ENCODE measurements at regions not wholly inside any gene's neighbourhood (a gene's known extent, or its start where the extent isn't known, plus 50 kb on each side); places are given as distances from the start of the nearest gene placed in this dataset.

DNA sequence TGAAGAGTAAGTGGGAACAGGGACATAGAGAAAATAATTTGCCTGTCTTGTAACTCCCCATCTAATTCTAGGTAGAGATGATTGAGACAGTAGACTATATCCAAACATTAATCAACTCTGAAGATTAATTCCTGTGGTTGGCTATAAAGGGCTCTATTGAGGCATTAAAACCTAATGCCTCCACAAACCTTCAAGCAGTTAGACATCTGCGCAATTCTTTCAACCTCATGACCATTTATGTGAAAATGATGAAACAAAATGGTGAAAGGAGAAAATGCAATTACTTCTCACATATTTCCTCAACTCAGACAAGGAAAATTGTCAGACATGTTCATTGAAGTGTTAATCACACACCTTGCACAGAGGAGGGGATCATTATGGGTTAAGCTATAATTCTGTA is 164.5 kb upstream of the MYT1L start:
- Histone ChIP-seq H3K4me1 (ENCODE audit: insufficient read depth, insufficient read length) (no peaks in the 10 kb centered on the region), H3K4me3 (ENCODE audit: insufficient read length, low read depth) (no peak overlapping the region), H3K9me3 (ENCODE audit: insufficient read depth, low read length) (no peaks in the 10 kb centered on the region), H3K27me3 (ENCODE audit: insufficient read depth, insufficient read length) (no peaks in the 10 kb centered on the region), H3K36me3 (ENCODE audit: insufficient read depth, insufficient read length, low read length) (no peaks in the 10 kb centered on the region), H3K9ac (ENCODE audit: insufficient read length, low read depth) (no peak overlapping the region)
- TF ChIP-seq YY1 (IDR thresholded peaks at IDR 0.05; ENCODE audit: insufficient read depth, insufficient read length) (no peak), SUZ12 (IDR thresholded peaks at IDR 0.05; ENCODE audit: extremely low read depth, insufficient read depth, insufficient read length) (no peak), ZNF274 (IDR thresholded peaks at IDR 0.05; ENCODE audit: low read depth, low read length) (no peak)
- DNase-seq (ENCODE audit: low read depth, low spot score) = no peak

DNA sequence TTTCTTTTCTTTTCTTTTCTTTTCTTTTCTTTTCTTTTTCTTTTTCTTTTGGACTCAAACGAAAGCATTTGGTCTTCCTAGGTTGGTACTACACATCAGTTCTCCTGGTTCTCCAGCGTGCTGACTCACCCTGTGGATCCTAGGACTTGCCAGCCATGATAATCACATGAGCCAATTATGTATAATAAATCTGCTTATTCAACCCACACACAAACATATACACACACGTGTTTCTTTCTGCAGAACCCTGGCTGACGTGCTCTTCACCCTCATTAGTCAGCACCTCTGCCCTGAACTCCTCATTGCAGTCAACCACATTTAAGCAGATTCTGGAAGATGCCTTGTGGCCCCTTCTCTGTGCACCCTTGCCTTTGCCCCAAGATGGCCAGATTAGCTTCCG is 162.4 kb upstream of the MYT1L start:
- no peaks in the 10 kb centered on the region for H3K36me3 ChIP-seq (ENCODE audit: insufficient read depth, insufficient read length, low read length)

DNA sequence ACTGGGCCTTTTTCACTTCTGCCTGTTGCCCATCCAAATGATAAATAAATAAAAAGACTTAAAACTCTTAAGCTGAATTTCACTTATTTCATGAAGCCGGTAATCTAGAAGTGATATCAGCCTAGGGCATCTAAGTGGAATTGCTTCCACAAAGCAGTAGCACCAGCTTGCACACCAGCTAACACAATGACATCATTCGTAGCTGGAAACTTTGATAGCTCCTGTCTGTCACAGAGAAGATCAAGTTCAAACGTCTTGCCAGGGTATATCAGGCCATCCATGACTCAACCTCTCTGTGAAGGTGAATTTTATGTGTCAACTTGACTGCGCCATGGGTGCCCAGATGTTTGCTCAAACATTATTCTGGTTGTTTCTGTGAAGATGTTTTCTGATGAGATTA is 161.7 kb upstream of the MYT1L start:
- Histone ChIP-seq H3K9me3 (ENCODE audit: insufficient read depth, low read length) (no peaks in the 10 kb centered on the region), H3K4me3 (ENCODE audit: insufficient read length, low read depth) (no peak overlapping the region), H3K9ac (ENCODE audit: insufficient read length, low read depth) (no peak overlapping the region), H3K4me1 (ENCODE audit: insufficient read depth, insufficient read length) (no peaks in the 10 kb centered on the region), H3K27me3 (ENCODE audit: insufficient read depth, insufficient read length) (no peaks in the 10 kb centered on the region), H3K36me3 (ENCODE audit: insufficient read depth, insufficient read length, low read length) (no peaks in the 10 kb centered on the region)
- no peak for TF ChIP-seq YY1 (IDR thresholded peaks at IDR 0.05; ENCODE audit: insufficient read depth, insufficient read length)
- TF ChIP-seq ZNF274 (IDR thresholded peaks at IDR 0.05; ENCODE audit: low read depth, low read length) = no peak
- TF ChIP-seq SUZ12 (IDR thresholded peaks at IDR 0.05; ENCODE audit: extremely low read depth, insufficient read depth, insufficient read length) = no peak
- no peak for DNase-seq (ENCODE audit: low read depth, low spot score)

More for the DNA sequence above, 162.4 kb upstream of the MYT1L start:
- no peaks in the 10 kb centered on the region for H3K27me3 ChIP-seq (ENCODE audit: insufficient read depth, insufficient read length)
- no peaks in the 10 kb centered on the region for H3K9me3 ChIP-seq (ENCODE audit: insufficient read depth, low read length)
- DNase-seq (ENCODE audit: low read depth, low spot score) = no peak
- TF ChIP-seq YY1 (IDR thresholded peaks at IDR 0.05; ENCODE audit: insufficient read depth, insufficient read length) (no peak), ZNF274 (IDR thresholded peaks at IDR 0.05; ENCODE audit: low read depth, low read length) (no peak), SUZ12 (IDR thresholded peaks at IDR 0.05; ENCODE audit: extremely low read depth, insufficient read depth, insufficient read length) (no peak)
- H3K4me3 ChIP-seq (ENCODE audit: insufficient read length, low read depth) = no peak overlapping the region
- H3K4me1 ChIP-seq (ENCODE audit: insufficient read depth, insufficient read length) = no peaks in the 10 kb centered on the region
- no peak overlapping the region for H3K9ac ChIP-seq (ENCODE audit: insufficient read length, low read depth)

GRCh38 chr2:2491964-2492363 is 160.9 kb upstream of the MYT1L start:
- H3K36me3 ChIP-seq (ENCODE audit: insufficient read depth, insufficient read length, low read length) = no peaks in the 10 kb centered on the region
- no peak overlapping the region for H3K9ac ChIP-seq (ENCODE audit: insufficient read length, low read depth)
- no peaks in the 10 kb centered on the region for H3K9me3 ChIP-seq (ENCODE audit: insufficient read depth, low read length)
- H3K4me3 ChIP-seq (ENCODE audit: insufficient read length, low read depth) = no peak overlapping the region
- H3K27me3 ChIP-seq (ENCODE audit: insufficient read depth, insufficient read length) = no peaks in the 10 kb centered on the region
- no peak for TF ChIP-seq YY1 (IDR thresholded peaks at IDR 0.05; ENCODE audit: insufficient read depth, insufficient read length)
- no peak for TF ChIP-seq ZNF274 (IDR thresholded peaks at IDR 0.05; ENCODE audit: low read depth, low read length)
- TF ChIP-seq SUZ12 (IDR thresholded peaks at IDR 0.05; ENCODE audit: extremely low read depth, insufficient read depth, insufficient read length) = no peak
- DNase-seq (ENCODE audit: low read depth, low spot score) = no peak
- no peaks in the 10 kb centered on the region for H3K4me1 ChIP-seq (ENCODE audit: insufficient read depth, insufficient read length)

DNA sequence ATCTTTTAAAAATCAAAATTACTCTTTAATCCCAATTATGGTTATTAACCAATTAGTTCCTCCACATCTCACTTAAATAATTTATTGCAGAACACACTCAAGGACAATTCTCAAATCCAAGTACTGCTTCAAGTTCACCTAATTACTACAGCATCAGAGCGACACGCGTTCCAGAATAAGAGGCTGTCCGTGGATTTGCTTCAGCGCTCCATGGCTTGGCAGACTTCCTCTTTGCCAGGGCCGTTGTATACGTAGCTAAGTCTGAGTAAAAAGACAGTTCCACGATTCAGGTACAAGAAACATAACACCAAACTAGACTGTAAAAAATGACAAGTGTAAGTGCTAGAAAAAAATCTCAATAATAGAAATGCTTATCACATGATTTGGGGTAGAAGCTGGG is 153.2 kb upstream of the MYT1L start:
- no peaks in the 10 kb centered on the region for H3K36me3 ChIP-seq (ENCODE audit: insufficient read depth, insufficient read length, low read length)
- no peak for DNase-seq (ENCODE audit: low read depth, low spot score)

DNA sequence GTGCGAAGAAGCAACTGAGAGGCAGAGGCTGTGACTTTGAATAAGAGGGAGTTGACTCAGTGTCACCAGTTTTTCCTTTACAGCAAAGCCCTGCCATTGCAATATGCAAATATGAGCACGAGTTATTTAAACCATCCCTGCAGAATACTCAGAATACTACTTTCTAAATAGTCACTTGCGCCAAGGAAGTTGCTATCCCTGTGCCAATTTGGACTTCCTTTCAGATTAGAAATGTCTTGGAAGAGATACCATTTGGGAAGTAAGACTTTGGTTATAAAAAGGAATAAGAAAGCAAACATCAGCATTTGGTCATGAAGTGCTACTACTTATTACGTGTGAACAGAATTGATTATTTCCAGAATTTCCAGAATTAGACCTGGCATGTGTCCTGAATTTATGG is 151.8 kb upstream of the MYT1L start:
- Histone ChIP-seq H3K36me3 (ENCODE audit: insufficient read depth, insufficient read length, low read length) (no peaks in the 10 kb centered on the region), H3K4me1 (ENCODE audit: insufficient read depth, insufficient read length) (no peaks in the 10 kb centered on the region), H3K27me3 (ENCODE audit: insufficient read depth, insufficient read length) (no peaks in the 10 kb centered on the region), H3K9ac (ENCODE audit: insufficient read length, low read depth) (no peak overlapping the region), H3K4me3 (ENCODE audit: insufficient read length, low read depth) (no peak overlapping the region), H3K9me3 (ENCODE audit: insufficient read depth, low read length) (no peaks in the 10 kb centered on the region)
- no peak for DNase-seq (ENCODE audit: low read depth, low spot score)
- TF ChIP-seq ZNF274 (IDR thresholded peaks at IDR 0.05; ENCODE audit: low read depth, low read length) = no peak
- no peak for TF ChIP-seq SUZ12 (IDR thresholded peaks at IDR 0.05; ENCODE audit: extremely low read depth, insufficient read depth, insufficient read length)

More for the DNA sequence above, 153.2 kb upstream of the MYT1L start:
- no peaks in the 10 kb centered on the region for H3K9me3 ChIP-seq (ENCODE audit: insufficient read depth, low read length)
- no peak overlapping the region for H3K4me3 ChIP-seq (ENCODE audit: insufficient read length, low read depth)
- no peaks in the 10 kb centered on the region for H3K4me1 ChIP-seq (ENCODE audit: insufficient read depth, insufficient read length)
- no peak overlapping the region for H3K9ac ChIP-seq (ENCODE audit: insufficient read length, low read depth)
- H3K27me3 ChIP-seq (ENCODE audit: insufficient read depth, insufficient read length) = no peaks in the 10 kb centered on the region
- no peak for TF ChIP-seq ZNF274 (IDR thresholded peaks at IDR 0.05; ENCODE audit: low read depth, low read length)
- no peak for TF ChIP-seq YY1 (IDR thresholded peaks at IDR 0.05; ENCODE audit: insufficient read depth, insufficient read length)
- TF ChIP-seq SUZ12 (IDR thresholded peaks at IDR 0.05; ENCODE audit: extremely low read depth, insufficient read depth, insufficient read length) = no peak

DNA sequence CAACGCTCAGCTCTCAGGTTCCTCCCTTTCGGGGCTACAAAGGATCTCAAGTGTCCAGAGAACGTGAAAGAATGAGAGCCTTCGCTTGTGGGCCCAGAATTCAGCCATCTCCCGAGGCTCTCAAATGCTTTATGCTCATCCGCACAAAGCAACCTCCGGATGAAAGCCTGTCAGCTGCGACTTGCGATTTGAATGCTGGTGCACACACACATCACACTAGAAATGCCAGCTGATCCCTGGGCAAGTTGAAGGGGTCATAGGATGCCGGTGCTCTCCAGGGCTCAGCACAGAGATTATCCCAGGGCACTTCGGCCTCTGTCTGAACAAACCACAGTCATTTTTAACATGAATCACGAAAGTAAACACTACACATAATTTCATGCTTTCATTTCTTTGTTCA is 141.8 kb upstream of the MYT1L start:
- Histone ChIP-seq H3K36me3 (ENCODE audit: insufficient read depth, insufficient read length, low read length) (no peaks in the 10 kb centered on the region), H3K9me3 (ENCODE audit: insufficient read depth, low read length) (no peaks in the 10 kb centered on the region), H3K27me3 (ENCODE audit: insufficient read depth, insufficient read length) (no peaks in the 10 kb centered on the region), H3K4me3 (ENCODE audit: insufficient read length, low read depth) (no peak overlapping the region), H3K9ac (ENCODE audit: insufficient read length, low read depth) (no peak overlapping the region), H3K4me1 (ENCODE audit: insufficient read depth, insufficient read length) (no peaks in the 10 kb centered on the region)
- DNase-seq (ENCODE audit: low read depth, low spot score) = no peak
- TF ChIP-seq YY1 (IDR thresholded peaks at IDR 0.05; ENCODE audit: insufficient read depth, insufficient read length) = no peak
- no peak for TF ChIP-seq ZNF274 (IDR thresholded peaks at IDR 0.05; ENCODE audit: low read depth, low read length)
- no peak for TF ChIP-seq SUZ12 (IDR thresholded peaks at IDR 0.05; ENCODE audit: extremely low read depth, insufficient read depth, insufficient read length)

DNA sequence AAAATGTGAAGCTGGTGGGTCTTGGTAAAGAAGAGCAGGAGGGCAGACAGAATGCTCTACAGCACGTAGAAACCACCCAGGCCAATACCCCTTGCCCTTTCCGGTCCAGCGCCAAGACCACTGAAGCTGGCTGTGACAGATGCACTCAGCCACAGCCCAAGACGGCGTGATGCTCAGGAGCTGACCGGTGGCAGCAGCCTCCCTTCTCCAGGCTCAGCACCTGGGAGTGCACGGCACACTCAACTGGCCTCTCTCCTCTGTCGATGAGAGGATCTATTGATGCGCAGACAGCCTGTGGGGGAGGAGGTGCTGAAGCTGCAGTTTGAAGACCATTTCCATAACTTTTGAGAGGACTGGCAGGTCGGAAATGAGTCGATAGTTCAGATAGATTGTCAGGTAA is 141.0 kb upstream of the MYT1L start:
- H3K27me3 ChIP-seq (ENCODE audit: insufficient read depth, insufficient read length) = no peaks in the 10 kb centered on the region
- no peak overlapping the region for H3K9ac ChIP-seq (ENCODE audit: insufficient read length, low read depth)
- H3K4me1 ChIP-seq (ENCODE audit: insufficient read depth, insufficient read length) = no peaks in the 10 kb centered on the region
- H3K9me3 ChIP-seq (ENCODE audit: insufficient read depth, low read length) = no peaks in the 10 kb centered on the region
- no peak overlapping the region for H3K4me3 ChIP-seq (ENCODE audit: insufficient read length, low read depth)
- TF ChIP-seq SUZ12 (IDR thresholded peaks at IDR 0.05; ENCODE audit: extremely low read depth, insufficient read depth, insufficient read length) (no peak), YY1 (IDR thresholded peaks at IDR 0.05; ENCODE audit: insufficient read depth, insufficient read length) (no peak), ZNF274 (IDR thresholded peaks at IDR 0.05; ENCODE audit: low read depth, low read length) (no peak)
- H3K36me3 ChIP-seq (ENCODE audit: insufficient read depth, insufficient read length, low read length) = no peaks in the 10 kb centered on the region
- no peak for DNase-seq (ENCODE audit: low read depth, low spot score)

Measured in NT2/D1 (cell line).